Medulla oblongata (tissue), 1 donor: ENCODE measurements at regions not wholly inside any gene's neighbourhood (a gene's known extent, or its start where the extent isn't known, plus 50 kb on each side); places are given as distances from the start of the nearest gene placed in this dataset.
"Not testable (repeated sequence)": the region's sequence is repeated elsewhere in the genome, so short reads cannot be mapped to it uniquely, and the experiment has no call there.

ENCODE experiments used
- DNase-seq: peaks from one replicate; pipeline ENCODE4 v3.0.0-alpha.2; 2015; ENCODE audit errors: extremely low spot score

- no peak for DNase-seq
Measured at GRCh38 chr2:106009096-106009495, 185.0 kb downstream of the UXS1 start.

- no peak for DNase-seq
Measured at GRCh38 chr2:106004851-106005250, 189.2 kb downstream of the UXS1 start.

GRCh38 chr2:105999211-105999989 lies 194.7 kb downstream of the UXS1 start:
- no peak for DNase-seq

- DNase-seq = no peak
Measured at GRCh38 chr2:105997711-105998110, 196.4 kb downstream of the UXS1 start.

GRCh38 chr2:105990624-105991023 lies 203.5 kb downstream of the UXS1 start:
- DNase-seq = no peak

GRCh38 chr2:105989803-105990202 lies 204.3 kb downstream of the UXS1 start:
- not testable (repeated sequence) for DNase-seq

- no peak for DNase-seq
Measured at GRCh38 chr2:105989070-105989469, 205.0 kb downstream of the UXS1 start.

- no peak for DNase-seq
Measured at GRCh38 chr2:105977807-105978206, 216.3 kb downstream of the UXS1 start.

GRCh38 chr2:105977212-105977611 lies 216.9 kb downstream of the UXS1 start:
- DNase-seq = no peak

- no peak for DNase-seq
Measured at GRCh38 chr2:105974812-105975211, 219.3 kb downstream of the UXS1 start.

GRCh38 chr2:105972927-105973326 lies 221.2 kb downstream of the UXS1 start:
- DNase-seq = no peak

- DNase-seq = no peak
Measured at GRCh38 chr2:105972246-105972645, 221.9 kb downstream of the UXS1 start.

- DNase-seq = no peak
Measured at GRCh38 chr2:105969552-105969951, 224.5 kb downstream of the UXS1 start.

GRCh38 chr2:105962221-105962620 lies 217.5 kb downstream of the NCK2 start:
- no peak for DNase-seq

GRCh38 chr2:105961599-105962146 lies 217.0 kb downstream of the NCK2 start:
- DNase-seq = no peak

- no peak for DNase-seq
Measured at GRCh38 chr2:105959357-105959756, 214.6 kb downstream of the NCK2 start.

- DNase-seq = no peak
Measured at GRCh38 chr2:105954891-105955290, 210.2 kb downstream of the NCK2 start.

- no peak for DNase-seq
Measured at GRCh38 chr2:105953942-105954341, 209.2 kb downstream of the NCK2 start.

GRCh38 chr2:105952131-105952530 lies 207.4 kb downstream of the NCK2 start:
- no peak for DNase-seq

- DNase-seq = no peak
Measured at GRCh38 chr2:105951384-105951694, 206.6 kb downstream of the NCK2 start.

GRCh38 chr2:105950521-105951383 lies 206.0 kb downstream of the NCK2 start:
- no peak for DNase-seq

- DNase-seq = no peak
Measured at GRCh38 chr2:105943977-105944376, 199.3 kb downstream of the NCK2 start.
